Esophagus squamous epithelium (tissue), 4 donors: ENCODE measurements at regions not wholly inside any gene's neighbourhood (a gene's known extent, or its start where the extent isn't known, plus 50 kb on each side); places are given as distances from the start of the nearest gene placed in this dataset.

Experiments
- CTCF ChIP-seq, 6 experiments: fragments of 450-650 bp in 4 of 6; fragments of 200-600 bp in 2 of 6; sonication (generic) in 2 of 6; IDR thresholded peaks; one replicate each; pipeline ENCODE4 v1.5.1; 2016 to 2019; ENCODE audit warnings: antibody characterized with exemption in 6 of 6, mild to moderate bottlenecking in 4 of 6, moderate library complexity in 4 of 6
- POLR2A ChIP-seq, 4 donors: fragments of 450-650 bp; IDR thresholded peaks; one replicate each; pipeline ENCODE4 v1.6.1; 2017; ENCODE audit warnings: antibody characterized with exemption in 4 of 4, mild to moderate bottlenecking in 4 of 4, moderate library complexity in 3 of 4

- TF ChIP-seq POLR2A (IDR thresholded peaks at IDR 0.05) (no peak), CTCF (IDR thresholded peaks at IDR 0.05) (no peak)
Measured at GRCh38 chr5:107199756-107200155, 471.0 kb downstream of the EFNA5 start.
